ENCODE measurements at regions not wholly inside any gene's neighbourhood (a gene's known extent, or its start where the extent isn't known, plus 50 kb on each side); places are given as distances from the start of the nearest gene placed in this dataset.

DNA sequence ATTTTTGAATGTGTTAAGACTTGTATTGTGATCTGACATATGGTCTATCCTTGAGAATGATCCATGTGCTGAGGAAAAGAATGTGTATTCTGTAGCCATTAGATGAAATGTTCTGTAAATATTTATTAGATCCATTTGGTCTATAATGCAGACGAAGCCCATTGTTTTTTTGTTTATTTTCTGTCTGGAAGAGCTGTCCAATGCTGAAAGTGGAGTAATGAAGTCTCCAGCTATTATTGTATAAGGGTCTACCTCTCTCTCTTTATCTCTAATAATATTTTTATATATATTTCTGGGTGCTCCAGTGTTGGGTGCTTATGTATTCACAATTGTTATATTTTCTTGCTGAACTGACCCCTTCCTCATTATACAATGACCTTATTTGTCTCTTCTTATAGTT, 250.6 kb upstream of the GADL1 start:
- no peaks in the 10 kb centered on the region for H3K9me2 ChIP-seq (replicated peaks; ENCODE audit: low read depth, low read length)
- H3K4me1 ChIP-seq (ENCODE audit: insufficient read depth, low read length, poor library complexity, severe bottlenecking): no peaks in the 10 kb centered on the region
- TF ChIP-seq, protein P1, sequence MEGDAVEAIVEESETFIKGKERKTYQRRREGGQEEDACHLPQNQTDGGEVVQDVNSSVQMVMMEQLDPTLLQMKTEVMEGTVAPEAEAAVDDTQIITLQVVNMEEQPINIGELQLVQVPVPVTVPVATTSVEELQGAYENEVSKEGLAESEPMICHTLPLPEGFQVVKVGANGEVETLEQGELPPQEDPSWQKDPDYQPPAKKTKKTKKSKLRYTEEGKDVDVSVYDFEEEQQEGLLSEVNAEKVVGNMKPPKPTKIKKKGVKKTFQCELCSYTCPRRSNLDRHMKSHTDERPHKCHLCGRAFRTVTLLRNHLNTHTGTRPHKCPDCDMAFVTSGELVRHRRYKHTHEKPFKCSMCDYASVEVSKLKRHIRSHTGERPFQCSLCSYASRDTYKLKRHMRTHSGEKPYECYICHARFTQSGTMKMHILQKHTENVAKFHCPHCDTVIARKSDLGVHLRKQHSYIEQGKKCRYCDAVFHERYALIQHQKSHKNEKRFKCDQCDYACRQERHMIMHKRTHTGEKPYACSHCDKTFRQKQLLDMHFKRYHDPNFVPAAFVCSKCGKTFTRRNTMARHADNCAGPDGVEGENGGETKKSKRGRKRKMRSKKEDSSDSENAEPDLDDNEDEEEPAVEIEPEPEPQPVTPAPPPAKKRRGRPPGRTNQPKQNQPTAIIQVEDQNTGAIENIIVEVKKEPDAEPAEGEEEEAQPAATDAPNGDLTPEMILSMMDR (conservative IDR thresholded peaks at IDR 0.05; ENCODE audit: low read length): no peak
- TF ChIP-seq EZH2phosphoT487 (IDR thresholded peaks at IDR 0.05; ENCODE audit: borderline replicate concordance): no peak

DNA sequence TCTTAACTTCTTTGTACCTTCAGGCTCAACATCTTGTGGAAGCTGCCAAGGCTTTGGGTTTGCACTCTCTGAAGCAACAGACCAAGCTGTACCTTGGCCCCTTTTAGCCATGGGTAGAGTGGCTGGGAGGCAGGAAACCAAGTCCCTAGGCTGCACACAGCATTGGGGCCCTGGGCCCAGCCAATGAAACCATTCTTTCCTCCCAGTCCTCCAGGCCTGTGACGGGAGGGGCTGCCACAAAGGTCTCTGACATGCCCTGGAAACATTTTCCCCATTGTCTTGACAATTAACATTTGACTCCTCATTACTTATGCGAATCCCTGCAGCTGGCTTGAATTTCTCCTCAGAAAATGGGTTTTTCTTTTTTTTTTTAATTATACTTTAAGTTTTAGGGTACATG, 253.1 kb upstream of the GADL1 start:
- Histone ChIP-seq H3K27me3 (ENCODE audit: insufficient read depth, low read length, poor library complexity, severe bottlenecking) (no peaks in the 10 kb centered on the region), H3K4me3 (ENCODE audit: low read length, poor library complexity, severe bottlenecking) (no peak overlapping the region), H3F3A (ENCODE audit: low read depth) (no peaks in the 10 kb centered on the region), H3K9ac (ENCODE audit: low read depth, low read length, poor library complexity, severe bottlenecking) (no peak overlapping the region), H3K36me3 (ENCODE audit: insufficient read depth, low read length) (no peaks in the 10 kb centered on the region), H3K79me2 (ENCODE audit: insufficient read depth, low read length) (no peaks in the 10 kb centered on the region), H3K4me2 (ENCODE audit: low read depth, low read length, poor library complexity, severe bottlenecking) (no peak overlapping the region), H3K9me2 (replicated peaks; ENCODE audit: low read depth, low read length) (no peaks in the 10 kb centered on the region), H3K9me3 (ENCODE audit: insufficient read depth, low read depth, low read length) (peaks cover 22% of the 10 kb centered on the region; the same call in 1 of the 2 replicates), H3K4me1 (ENCODE audit: insufficient read depth, low read length, poor library complexity, severe bottlenecking) (no peaks in the 10 kb centered on the region), H4K20me1 (ENCODE audit: insufficient read depth, low read length, poor library complexity, severe bottlenecking) (no peaks in the 10 kb centered on the region), H2AFZ (ENCODE audit: low read length) (no peak overlapping the region)
- no peak for TF ChIP-seq EZH2phosphoT487 (IDR thresholded peaks at IDR 0.05; ENCODE audit: borderline replicate concordance)
- TF ChIP-seq, protein P1 (conservative IDR thresholded peaks at IDR 0.05; ENCODE audit: low read length): no peak

More for the DNA sequence above, 250.6 kb upstream of the GADL1 start:
- no peaks in the 10 kb centered on the region for H3F3A ChIP-seq (ENCODE audit: low read depth)
- no peak overlapping the region for H3K9ac ChIP-seq (ENCODE audit: low read depth, low read length, poor library complexity, severe bottlenecking)
- no peaks in the 10 kb centered on the region for H3K79me2 ChIP-seq (ENCODE audit: insufficient read depth, low read length)
- peaks cover 19% of the 10 kb centered on the region; the same call in 1 of the 2 replicates for H3K9me3 ChIP-seq (ENCODE audit: insufficient read depth, low read depth, low read length)
- no peak overlapping the region for H3K4me3 ChIP-seq (ENCODE audit: low read length, poor library complexity, severe bottlenecking)
- H2AFZ ChIP-seq (ENCODE audit: low read length): no peak overlapping the region
- H3K4me2 ChIP-seq (ENCODE audit: low read depth, low read length, poor library complexity, severe bottlenecking): no peak overlapping the region
- no peaks in the 10 kb centered on the region for H3K36me3 ChIP-seq (ENCODE audit: insufficient read depth, low read length)
- H3K27me3 ChIP-seq (ENCODE audit: insufficient read depth, low read length, poor library complexity, severe bottlenecking): no peaks in the 10 kb centered on the region
- H4K20me1 ChIP-seq (ENCODE audit: insufficient read depth, low read length, poor library complexity, severe bottlenecking): no peaks in the 10 kb centered on the region

DNA sequence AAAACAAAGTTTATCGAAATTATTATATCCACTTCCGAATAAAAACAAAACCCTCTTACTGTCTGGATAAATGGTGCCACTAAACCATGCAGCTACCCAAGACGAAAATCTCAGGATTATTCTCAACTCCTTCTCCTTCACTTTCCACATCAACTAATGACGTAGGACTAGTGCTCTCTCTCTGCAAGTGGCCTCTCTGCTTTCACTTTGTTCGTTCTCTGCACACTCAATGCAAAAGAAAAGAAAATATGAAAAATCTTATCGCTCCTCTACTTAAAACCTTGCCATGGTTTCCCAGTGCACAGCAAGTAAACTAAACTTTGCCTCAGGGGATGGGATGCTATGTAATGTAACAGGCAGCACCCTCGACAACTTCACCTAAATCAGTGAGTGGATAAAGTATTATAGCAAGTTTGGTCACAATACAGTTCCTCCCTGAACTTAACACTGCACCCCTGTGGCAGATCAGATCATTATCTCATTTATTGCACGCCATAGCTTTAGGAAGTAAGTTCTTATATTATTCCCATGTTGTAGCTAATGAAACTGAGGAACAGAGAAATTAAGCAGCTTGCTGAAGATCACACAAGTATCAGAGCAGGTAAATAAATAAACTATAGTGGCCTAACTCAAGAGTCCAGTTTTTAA, 262.7 kb upstream of the GADL1 start:
- TF ChIP-seq EZH2phosphoT487 (IDR thresholded peaks at IDR 0.05; ENCODE audit: borderline replicate concordance): no peak
- TF ChIP-seq, protein P1 (conservative IDR thresholded peaks at IDR 0.05; ENCODE audit: low read length): peak; percentile 62
- no peaks in the 10 kb centered on the region for H3K9me3 ChIP-seq (ENCODE audit: insufficient read depth, low read depth, low read length)
- no peaks in the 10 kb centered on the region for H3K27me3 ChIP-seq (ENCODE audit: insufficient read depth, low read length, poor library complexity, severe bottlenecking)
- H2AFZ ChIP-seq (ENCODE audit: low read length): peak overlapping the region; percentile 63
- H3F3A ChIP-seq (ENCODE audit: low read depth): no peaks in the 10 kb centered on the region
- H3K4me1 ChIP-seq (ENCODE audit: insufficient read depth, low read length, poor library complexity, severe bottlenecking): peaks cover 18% of the 10 kb centered on the region
- H4K20me1 ChIP-seq (ENCODE audit: insufficient read depth, low read length, poor library complexity, severe bottlenecking): no peaks in the 10 kb centered on the region
- H3K9ac ChIP-seq (ENCODE audit: low read depth, low read length, poor library complexity, severe bottlenecking): peak overlapping the region; percentile 13
- no peaks in the 10 kb centered on the region for H3K79me2 ChIP-seq (ENCODE audit: insufficient read depth, low read length)
- peak overlapping the region; percentile 65 for H3K4me3 ChIP-seq (ENCODE audit: low read length, poor library complexity, severe bottlenecking)
- no peaks in the 10 kb centered on the region for H3K9me2 ChIP-seq (replicated peaks; ENCODE audit: low read depth, low read length)
- no peaks in the 10 kb centered on the region for H3K36me3 ChIP-seq (ENCODE audit: insufficient read depth, low read length)
- peak overlapping the region; percentile 69 for H3K4me2 ChIP-seq (ENCODE audit: low read depth, low read length, poor library complexity, severe bottlenecking)

All from Loucy (cell line).